ENCODE measurements at regions not wholly inside any gene's neighbourhood (a gene's known extent, or its start where the extent isn't known, plus 50 kb on each side); places are given as distances from the start of the nearest gene placed in this dataset.

DNA sequence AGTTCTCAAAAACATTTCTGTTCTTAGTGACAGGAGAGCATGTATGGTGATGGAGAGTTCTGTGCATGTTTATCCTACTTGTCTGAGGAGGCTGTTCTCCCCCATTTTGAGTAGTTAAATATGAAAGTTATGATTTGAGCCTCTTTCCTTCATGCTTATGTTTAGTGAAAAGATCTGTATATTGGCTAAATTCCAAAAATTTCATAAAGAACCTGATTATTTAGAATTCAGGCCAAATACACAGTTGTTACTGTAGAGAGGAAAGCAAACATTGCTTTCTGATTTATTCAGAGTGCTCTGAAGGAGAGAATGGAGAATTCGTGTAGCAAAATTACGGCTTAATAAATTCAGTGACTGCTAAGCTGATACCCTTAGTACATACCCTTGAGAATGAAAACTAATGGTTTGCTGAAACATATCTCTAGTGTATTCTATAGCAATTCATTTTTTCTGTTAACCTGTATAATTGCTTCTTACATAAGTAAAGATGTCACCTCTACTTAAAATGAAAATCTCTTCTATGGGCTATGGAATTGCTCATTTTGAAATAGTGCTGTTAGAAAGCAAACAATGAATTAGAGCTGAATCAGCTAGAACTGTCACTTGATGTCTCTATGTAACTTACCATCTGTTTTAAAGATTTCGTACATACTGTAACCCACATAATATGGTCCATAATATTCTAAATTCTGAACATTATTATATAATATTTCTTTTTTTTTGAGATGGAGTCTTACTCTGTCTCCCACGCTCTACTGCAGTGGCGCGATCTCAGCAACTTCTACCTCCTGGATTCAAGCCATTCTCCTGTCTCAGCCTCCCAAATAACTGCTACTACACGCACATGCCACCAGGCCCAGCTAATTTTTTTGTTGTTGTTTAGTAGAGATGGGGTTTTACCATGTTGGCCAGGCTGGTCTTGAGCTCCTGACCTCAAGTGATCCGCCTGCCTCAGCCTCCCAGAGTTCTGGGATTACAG lies 417.0 kb upstream of the RGS6 start:
- no peak for TF ChIP-seq POLR2AphosphoS5 (IDR thresholded peaks at IDR 0.05)
- Histone ChIP-seq H3K9me3 (no peaks in the 10 kb centered on the region), H3K27me3 (no peaks in the 10 kb centered on the region), H3K4me1 (peaks cover 0 to 7% (median 0%) of the 10 kb centered on the region in 4 donors), H3K36me3 (peaks cover 0 to 5% (median 0%) of the 10 kb centered on the region in 4 donors), H3K27ac (no peak overlapping the region), H3K4me3 (no peak overlapping the region)
- ATAC-seq (ENCODE audit: low FRiP score in 2 of 2) (no peak), DNase-seq (no peak)
- 85 to 90% methylated on average over 8 of the region's 8 CpGs for WGBS, 2 donors

- DNase-seq (no peak), ATAC-seq (ENCODE audit: low FRiP score in 2 of 2) (no peak)
These were observed 410.7 kb upstream of the RGS6 start for GRCh38 chr14:71521238-71522135.

GRCh38 chr14:71523630-71524319 lies 408.5 kb upstream of the RGS6 start:
- WGBS, 2 donors: 82 to 84% methylated on average over 2 of the region's 2 CpGs
- no peak overlapping the region for H3K4me3 ChIP-seq
- ATAC-seq (ENCODE audit: low FRiP score in 2 of 2): no peak

More at GRCh38 chr14:71521238-71522135, 410.7 kb upstream of the RGS6 start:
- no peak for TF ChIP-seq POLR2AphosphoS5 (IDR thresholded peaks at IDR 0.05)
- no peak for TF ChIP-seq POLR2A (IDR thresholded peaks at IDR 0.05)
- no peak for TF ChIP-seq CTCF (IDR thresholded peaks at IDR 0.05)
- H3K9me3 ChIP-seq: no peaks in the 10 kb centered on the region
- 97 to 98% methylated on average over 3 of the region's 3 CpGs for WGBS, 2 donors
- no peak overlapping the region for H3K27ac ChIP-seq
- no peaks in the 10 kb centered on the region for H3K27me3 ChIP-seq
- no peak overlapping the region for H3K4me3 ChIP-seq
- H3K36me3 ChIP-seq: no peaks in the 10 kb centered on the region
- no peaks in the 10 kb centered on the region for H3K4me1 ChIP-seq

GRCh38 chr14:71524320-71524982 lies 407.8 kb upstream of the RGS6 start:
- Histone ChIP-seq H3K27me3 (no peaks in the 10 kb centered on the region), H3K4me3 (no peak overlapping the region), H3K9me3 (no peaks in the 10 kb centered on the region), H3K27ac (no peak overlapping the region), H3K36me3 (peaks cover 0 to under 1% (median 0%) of the 10 kb centered on the region in 4 donors), H3K4me1 (no peaks in the 10 kb centered on the region)
- TF ChIP-seq EP300 (IDR thresholded peaks at IDR 0.05): no peak
- TF ChIP-seq POLR2A (IDR thresholded peaks at IDR 0.05): no peak
- no peak for TF ChIP-seq CTCF (IDR thresholded peaks at IDR 0.05)
- no peak for TF ChIP-seq POLR2AphosphoS5 (IDR thresholded peaks at IDR 0.05)
- DNase-seq: no peak
- ATAC-seq (ENCODE audit: low FRiP score in 2 of 2): no peak
- WGBS, 2 donors: 93% methylated on average over 6 of the region's 6 CpGs

More at GRCh38 chr14:71523630-71524319, 408.5 kb upstream of the RGS6 start:
- no peaks in the 10 kb centered on the region for H3K4me1 ChIP-seq
- TF ChIP-seq POLR2AphosphoS5 (IDR thresholded peaks at IDR 0.05): no peak
- no peak for DNase-seq
- no peaks in the 10 kb centered on the region for H3K36me3 ChIP-seq
- H3K27ac ChIP-seq: no peak overlapping the region
- no peaks in the 10 kb centered on the region for H3K9me3 ChIP-seq
- H3K27me3 ChIP-seq: no peaks in the 10 kb centered on the region

DNA sequence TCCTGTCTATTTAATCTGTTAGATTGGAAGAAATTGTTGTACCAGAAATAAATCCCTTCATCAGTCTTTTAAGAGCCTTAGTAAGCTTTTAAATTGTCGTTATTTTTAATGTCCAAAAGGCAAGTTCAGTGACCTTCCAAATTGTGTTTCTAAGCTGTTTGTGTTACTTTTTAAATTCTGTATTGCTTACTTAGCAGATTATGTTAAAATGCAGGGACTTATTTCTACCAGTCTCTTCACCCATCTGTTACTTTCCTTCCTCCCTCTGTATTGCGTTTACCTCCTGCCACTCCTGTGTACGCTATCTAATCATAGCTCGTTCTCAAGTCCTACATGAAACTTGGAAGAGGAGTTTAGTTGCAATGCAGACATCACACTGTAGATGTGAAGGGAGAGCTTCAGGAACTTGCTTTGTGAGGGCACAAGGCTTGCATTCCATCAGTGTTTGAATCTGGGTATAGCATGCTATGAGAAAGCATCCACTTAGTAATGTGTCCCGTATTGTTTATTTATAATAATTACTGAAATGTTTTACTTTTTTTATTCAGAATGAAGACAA lies 406.5 kb upstream of the RGS6 start:
- Histone ChIP-seq H3K4me3 (no peak overlapping the region), H3K9me3 (no peaks in the 10 kb centered on the region), H3K4me1 (no peaks in the 10 kb centered on the region), H3K27me3 (no peaks in the 10 kb centered on the region), H3K27ac (no peak overlapping the region), H3K36me3 (peaks cover 0 to 5% (median 0%) of the 10 kb centered on the region in 4 donors)
- TF ChIP-seq EP300 (IDR thresholded peaks at IDR 0.05) (no peak), CTCF (IDR thresholded peaks at IDR 0.05) (no peak), POLR2A (IDR thresholded peaks at IDR 0.05) (no peak), POLR2AphosphoS5 (IDR thresholded peaks at IDR 0.05) (no peak)
- WGBS, 2 donors: 79 to 82% methylated on average over 5 of the region's 5 CpGs
- ATAC-seq (ENCODE audit: low FRiP score in 2 of 2): no peak
- no peak for DNase-seq
